Vagina (tissue), 2 donors: ENCODE measurements at regions not wholly inside any gene's neighbourhood (a gene's known extent, or its start where the extent isn't known, plus 50 kb on each side); places are given as distances from the start of the nearest gene placed in this dataset.

Experiments
- DNase-seq, 2 donors: peaks; one replicate each; pipeline ENCODE4 v3.0.0-alpha.2; 2017; ENCODE audit errors: extremely low spot score in 2 of 2
- H3K27ac ChIP-seq: fragments of 200-600 bp; sonication (generic); one replicate; pipeline ENCODE4 v1.5.1; 2019
- H3K27me3 ChIP-seq: fragments of 200-600 bp; sonication (generic); one replicate; pipeline ENCODE4 v1.5.1; 2019
- H3K36me3 ChIP-seq, 2 donors: fragments of 200-600 bp; sonication (generic); one replicate each; pipeline ENCODE4 v1.5.1; 2017 to 2019
- H3K4me1 ChIP-seq: fragments of 200-600 bp; sonication (generic); one replicate; pipeline ENCODE4 v1.5.1; 2019
- H3K4me3 ChIP-seq, 2 donors: fragments of 200-600 bp; sonication (generic); 1 replicate in 1 of 2; 2 replicates in 1 of 2; pipeline ENCODE4 v1.5.1; 2016 to 2019
- H3K9me3 ChIP-seq: fragments of 200-600 bp; sonication (generic); one replicate; pipeline ENCODE4 v1.5.1; 2019
- CTCF ChIP-seq, 3 experiments: fragments of 450-650 bp in 2 of 3; fragments of 200-600 bp in 1 of 3; sonication (generic) in 1 of 3; IDR thresholded peaks; one replicate each; pipeline ENCODE4 v1.5.1; 2017 to 2019; ENCODE audit warnings: antibody characterized with exemption in 3 of 3, mild to moderate bottlenecking in 2 of 3, moderate library complexity in 2 of 3
- POLR2A ChIP-seq, 2 donors: fragments of 450-650 bp; IDR thresholded peaks; one replicate each; pipeline ENCODE4 v1.6.1; 2017; ENCODE audit warnings: antibody characterized with exemption in 2 of 2, mild to moderate bottlenecking in 2 of 2, moderate library complexity in 2 of 2
- POLR2AphosphoS5 ChIP-seq, 2 donors: sonication (generic); formaldehyde crosslinking; IDR thresholded peaks; one replicate each; pipeline ENCODE4 v1.9.0; 2017; ENCODE audit warnings: antibody characterized with exemption in 2 of 2, mild to moderate bottlenecking in 2 of 2, low read depth in 1 of 2; ENCODE audit not compliant: insufficient read depth in 1 of 2
- intact Hi-C: fragments of 100-400 bp; cut with DNase I; formaldehyde crosslinking; loops from one replicate; pipeline ENCODE4 v1.15.1; 2023

- H3K27me3 ChIP-seq: peaks cover 15% of the 10 kb centered on the region
Observed at GRCh38 chr4:41877020-41877796, 58.0 kb upstream of the TMEM33 start.

GRCh38 chr4:41874873-41875272 lies 60.4 kb upstream of the TMEM33 start:
- no peaks in the 10 kb centered on the region for H3K27me3 ChIP-seq
- H3K9me3 ChIP-seq: no peaks in the 10 kb centered on the region
- intact Hi-C loops: no loop called here
- H3K4me1 ChIP-seq: peaks cover 6% of the 10 kb centered on the region
- no peak overlapping the region for H3K27ac ChIP-seq
- TF ChIP-seq CTCF (IDR thresholded peaks at IDR 0.05): no peak
- TF ChIP-seq POLR2A (IDR thresholded peaks at IDR 0.05): no peak
- TF ChIP-seq POLR2AphosphoS5 (IDR thresholded peaks at IDR 0.05; ENCODE audit: insufficient read depth in 1 of 2, low read depth in 1 of 2): no peak
- no peak overlapping the region for H3K4me3 ChIP-seq
- no peaks in the 10 kb centered on the region for H3K36me3 ChIP-seq
- DNase-seq: no peak

More at GRCh38 chr4:41877020-41877796, 58.0 kb upstream of the TMEM33 start:
- H3K36me3 ChIP-seq: no peaks in the 10 kb centered on the region
- H3K4me3 ChIP-seq: no peak overlapping the region
- no peak for TF ChIP-seq CTCF (IDR thresholded peaks at IDR 0.05)
- no peak for TF ChIP-seq POLR2AphosphoS5 (IDR thresholded peaks at IDR 0.05; ENCODE audit: insufficient read depth in 1 of 2, low read depth in 1 of 2)
- TF ChIP-seq POLR2A (IDR thresholded peaks at IDR 0.05): no peak
- no peak for DNase-seq
- no peak overlapping the region for H3K27ac ChIP-seq
- no peaks in the 10 kb centered on the region for H3K9me3 ChIP-seq
- intact Hi-C loops: no loop called here
- peaks cover 29% of the 10 kb centered on the region for H3K4me1 ChIP-seq

GRCh38 chr4:41874398-41874797 lies 60.8 kb upstream of the TMEM33 start:
- intact Hi-C loops: no loop called here
- no peaks in the 10 kb centered on the region for H3K27me3 ChIP-seq
- DNase-seq: no peak
- H3K27ac ChIP-seq: no peak overlapping the region
- no peaks in the 10 kb centered on the region for H3K36me3 ChIP-seq
- TF ChIP-seq POLR2AphosphoS5 (IDR thresholded peaks at IDR 0.05; ENCODE audit: insufficient read depth in 1 of 2, low read depth in 1 of 2) (no peak), POLR2A (IDR thresholded peaks at IDR 0.05) (no peak), CTCF (IDR thresholded peaks at IDR 0.05) (no peak)
- peaks cover 6% of the 10 kb centered on the region for H3K4me1 ChIP-seq
- H3K9me3 ChIP-seq: no peaks in the 10 kb centered on the region
- H3K4me3 ChIP-seq: no peak overlapping the region

- TF ChIP-seq POLR2AphosphoS5 (IDR thresholded peaks at IDR 0.05; ENCODE audit: insufficient read depth in 1 of 2, low read depth in 1 of 2) (no peak), POLR2A (IDR thresholded peaks at IDR 0.05) (no peak), CTCF (IDR thresholded peaks at IDR 0.05) (no peak)
- H3K27ac ChIP-seq: no peak overlapping the region
- H3K4me1 ChIP-seq: peaks cover 6% of the 10 kb centered on the region
- no peaks in the 10 kb centered on the region for H3K9me3 ChIP-seq
- intact Hi-C loops: no loop called here
- no peaks in the 10 kb centered on the region for H3K27me3 ChIP-seq
- no peak overlapping the region for H3K4me3 ChIP-seq
- H3K36me3 ChIP-seq: no peaks in the 10 kb centered on the region
- DNase-seq: no peak
Observed at GRCh38 chr4:41873380-41874295, 61.6 kb upstream of the TMEM33 start.
